ENCODE measurements at regions not wholly inside any gene's neighbourhood (a gene's known extent, or its start where the extent isn't known, plus 50 kb on each side); places are given as distances from the start of the nearest gene placed in this dataset.
A peak's percentile ranks its signal among the peaks of the same experiment; 100 is the strongest.

GRCh38 chr3:102265720-102266119, 169.1 kb upstream of the ZPLD1 start (continued):
- no peak for TF ChIP-seq ZNF70 (CRISPR knock-in tag; IDR thresholded peaks at IDR 0.05)

DNA sequence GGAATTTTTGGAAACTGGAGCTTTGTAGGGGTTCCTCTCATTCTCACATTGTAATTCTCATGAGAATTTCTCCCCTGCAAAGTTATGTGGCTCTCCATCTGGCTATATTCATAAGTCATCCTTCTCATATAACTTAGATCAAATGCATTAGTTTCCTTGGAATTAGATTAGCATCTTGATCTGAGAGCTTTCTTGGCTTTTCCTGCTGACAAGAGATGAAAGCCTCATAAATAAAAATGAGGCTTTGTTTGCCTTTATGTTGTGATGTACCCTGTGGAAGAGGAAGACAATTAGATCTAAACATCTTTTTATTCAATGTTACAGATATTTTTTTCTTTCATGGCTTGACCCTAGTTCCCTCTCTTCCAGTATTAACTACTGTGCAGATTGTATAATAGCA, 165.4 kb upstream of the ZPLD1 start:
- no peak for TF ChIP-seq CSRNP3 (CRISPR knock-in tag; IDR thresholded peaks at IDR 0.05)
- TF ChIP-seq, protein P1, sequence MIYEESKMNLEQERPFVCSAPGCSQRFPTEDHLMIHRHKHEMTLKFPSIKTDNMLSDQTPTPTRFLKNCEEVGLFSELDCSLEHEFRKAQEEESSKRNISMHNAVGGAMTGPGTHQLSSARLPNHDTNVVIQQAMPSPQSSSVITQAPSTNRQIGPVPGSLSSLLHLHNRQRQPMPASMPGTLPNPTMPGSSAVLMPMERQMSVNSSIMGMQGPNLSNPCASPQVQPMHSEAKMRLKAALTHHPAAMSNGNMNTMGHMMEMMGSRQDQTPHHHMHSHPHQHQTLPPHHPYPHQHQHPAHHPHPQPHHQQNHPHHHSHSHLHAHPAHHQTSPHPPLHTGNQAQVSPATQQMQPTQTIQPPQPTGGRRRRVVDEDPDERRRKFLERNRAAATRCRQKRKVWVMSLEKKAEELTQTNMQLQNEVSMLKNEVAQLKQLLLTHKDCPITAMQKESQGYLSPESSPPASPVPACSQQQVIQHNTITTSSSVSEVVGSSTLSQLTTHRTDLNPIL (CRISPR knock-in tag; IDR thresholded peaks at IDR 0.05; ENCODE audit: low read depth): 0 out of 2 replicates have a peak, but pooled peaks have one; percentile 31
- peak; percentile 97 for TF ChIP-seq ZC3H10 (CRISPR knock-in tag; IDR thresholded peaks at IDR 0.05)
- TF ChIP-seq PATZ1 (CRISPR knock-in tag; IDR thresholded peaks at IDR 0.05; ENCODE audit: borderline replicate concordance): peak; percentile 96
- peak; percentile 100 for TF ChIP-seq ISL1 (CRISPR knock-in tag; IDR thresholded peaks at IDR 0.05)
- TF ChIP-seq RARB (CRISPR knock-in tag; IDR thresholded peaks at IDR 0.05): 0 out of 2 replicates have a peak, but pooled peaks have one; percentile 16
- peak; percentile 16; the same call in 1 of the 2 replicates for TF ChIP-seq TOX (CRISPR knock-in tag; IDR thresholded peaks at IDR 0.05; ENCODE audit: borderline replicate concordance)
- no peak for TF ChIP-seq OSR1 (CRISPR knock-in tag; IDR thresholded peaks at IDR 0.05)
- TF ChIP-seq ARNTL (CRISPR knock-in tag; IDR thresholded peaks at IDR 0.05; ENCODE audit: borderline replicate concordance, low read depth): no peak
- ATAC-seq: peak; percentile 40; the same call in 2 of the 3 replicates

GRCh38 chr3:102290241-102290640, 144.6 kb upstream of the ZPLD1 start:
- TF ChIP-seq ISL1 (CRISPR knock-in tag; IDR thresholded peaks at IDR 0.05) (no peak), TCF4 (CRISPR knock-in tag; IDR thresholded peaks at IDR 0.05; ENCODE audit: borderline replicate concordance) (no peak), ZNF70 (CRISPR knock-in tag; IDR thresholded peaks at IDR 0.05) (no peak), CSDC2 (CRISPR knock-in tag; IDR thresholded peaks at IDR 0.05) (no peak), ZFP3 (CRISPR knock-in tag; IDR thresholded peaks at IDR 0.05) (no peak), TOX (CRISPR knock-in tag; IDR thresholded peaks at IDR 0.05; ENCODE audit: borderline replicate concordance) (no peak), PATZ1 (CRISPR knock-in tag; IDR thresholded peaks at IDR 0.05; ENCODE audit: borderline replicate concordance) (no peak), SNAI2 (CRISPR knock-in tag; IDR thresholded peaks at IDR 0.05) (no peak), PPARA (CRISPR knock-in tag; IDR thresholded peaks at IDR 0.05; ENCODE audit: borderline replicate concordance) (no peak), ZC3H10 (CRISPR knock-in tag; IDR thresholded peaks at IDR 0.05) (no peak)
- TF ChIP-seq, protein P1 (CRISPR knock-in tag; IDR thresholded peaks at IDR 0.05; ENCODE audit: low read depth): no peak
- no peak for ATAC-seq

GRCh38 chr3:102295756-102296155, 139.1 kb upstream of the ZPLD1 start:
- no peak for ATAC-seq
- TF ChIP-seq ZC3H10 (CRISPR knock-in tag; IDR thresholded peaks at IDR 0.05): no peak
- TF ChIP-seq ARNTL (CRISPR knock-in tag; IDR thresholded peaks at IDR 0.05; ENCODE audit: borderline replicate concordance, low read depth): no peak
- TF ChIP-seq RARB (CRISPR knock-in tag; IDR thresholded peaks at IDR 0.05): no peak
- TF ChIP-seq ZFP3 (CRISPR knock-in tag; IDR thresholded peaks at IDR 0.05): no peak
- TF ChIP-seq TCF4 (CRISPR knock-in tag; IDR thresholded peaks at IDR 0.05; ENCODE audit: borderline replicate concordance): no peak
- no peak for TF ChIP-seq CSDC2 (CRISPR knock-in tag; IDR thresholded peaks at IDR 0.05)
- no peak for TF ChIP-seq TSHZ2 (CRISPR knock-in tag; IDR thresholded peaks at IDR 0.05)
- TF ChIP-seq ZNF70 (CRISPR knock-in tag; IDR thresholded peaks at IDR 0.05): no peak
- TF ChIP-seq TOX (CRISPR knock-in tag; IDR thresholded peaks at IDR 0.05; ENCODE audit: borderline replicate concordance): no peak
